ENCODE measurements at regions not wholly inside any gene's neighbourhood (a gene's known extent, or its start where the extent isn't known, plus 50 kb on each side); places are given as distances from the start of the nearest gene placed in this dataset.

- H3K9me3 ChIP-seq, result no peaks in the 10 kb centered on the region
- H3K4me3 ChIP-seq, result no peak overlapping the region
- no peaks in the 10 kb centered on the region for H3K36me3 ChIP-seq
- no peak for DNase-seq (ENCODE audit: low spot score in 2 of 2)
- intact Hi-C loops (cut with DNase I), result no loop called here
- no peaks in the 10 kb centered on the region for H3K27me3 ChIP-seq
- H3K4me1 ChIP-seq, result no peaks in the 10 kb centered on the region
- no peak for TF ChIP-seq CTCF (IDR thresholded peaks at IDR 0.05)
- no peak overlapping the region for H3K27ac ChIP-seq
Observed at GRCh38 chr15:47584316-47584715, 133.0 kb upstream of the SEMA6D start.

GRCh38 chr15:47586653-47587224 is 130.6 kb upstream of the SEMA6D start:
- Histone ChIP-seq H3K4me1 (no peaks in the 10 kb centered on the region), H3K36me3 (no peaks in the 10 kb centered on the region), H3K4me3 (no peak overlapping the region), H3K27me3 (no peaks in the 10 kb centered on the region), H3K9me3 (no peaks in the 10 kb centered on the region), H3K27ac (no peak overlapping the region)
- intact Hi-C loops (cut with DNase I), result no loop called here
- DNase-seq (ENCODE audit: low spot score in 2 of 2), result no peak
- TF ChIP-seq CTCF (IDR thresholded peaks at IDR 0.05), result no peak

GRCh38 chr15:47587940-47588802 is 129.1 kb upstream of the SEMA6D start:
- Histone ChIP-seq H3K4me1 (no peaks in the 10 kb centered on the region), H3K4me3 (no peak overlapping the region), H3K27me3 (no peaks in the 10 kb centered on the region), H3K9me3 (no peaks in the 10 kb centered on the region), H3K36me3 (no peaks in the 10 kb centered on the region), H3K27ac (no peak overlapping the region)
- no peak for TF ChIP-seq CTCF (IDR thresholded peaks at IDR 0.05)
- intact Hi-C loops (cut with DNase I), result no loop called here
- no peak for DNase-seq (ENCODE audit: low spot score in 2 of 2)

GRCh38 chr15:47588958-47589357 is 128.3 kb upstream of the SEMA6D start:
- Histone ChIP-seq H3K4me3 (no peak overlapping the region), H3K27me3 (no peaks in the 10 kb centered on the region), H3K4me1 (no peaks in the 10 kb centered on the region), H3K9me3 (no peaks in the 10 kb centered on the region), H3K27ac (no peak overlapping the region), H3K36me3 (no peaks in the 10 kb centered on the region)
- intact Hi-C loops (cut with DNase I), result no loop called here
- no peak for DNase-seq (ENCODE audit: low spot score in 2 of 2)
- TF ChIP-seq CTCF (IDR thresholded peaks at IDR 0.05), result no peak

- no peaks in the 10 kb centered on the region for H3K36me3 ChIP-seq
- no peaks in the 10 kb centered on the region for H3K27me3 ChIP-seq
- DNase-seq (ENCODE audit: low spot score in 2 of 2), result no peak
- intact Hi-C loops (cut with DNase I), result no loop called here
- no peak overlapping the region for H3K4me3 ChIP-seq
- TF ChIP-seq CTCF (IDR thresholded peaks at IDR 0.05), result no peak
- no peak overlapping the region for H3K27ac ChIP-seq
- H3K9me3 ChIP-seq, result peaks cover 0 to 15% of the 10 kb centered on the region in 2 donors
- H3K4me1 ChIP-seq, result no peaks in the 10 kb centered on the region
Observed at GRCh38 chr15:47598996-47599395, 118.3 kb upstream of the SEMA6D start.
